WTC11 (cell line): ENCODE measurements at regions not wholly inside any gene's neighbourhood (a gene's known extent, or its start where the extent isn't known, plus 50 kb on each side); places are given as distances from the start of the nearest gene placed in this dataset.

ENCODE experiments used
- ATAC-seq: fragments of 200-7000 bp; cut with Tn5 transposase; 2 replicates; pipeline ENCODE4 v1.10.0; 2021; ENCODE audit warnings: mild to moderate bottlenecking, moderate library complexity
- CTCF ChIA-PET: fragments of 300-600 bp; sonication (Branson Sonifier 250); formaldehyde crosslinking; loops from one replicate; lab custom pipeline; 2021; ENCODE audit warnings: antibody characterized with exemption; lab: Charles Lee
- POLR2A ChIA-PET: fragments of 350-600 bp; sonication (Branson Sonifier 250); formaldehyde crosslinking; loops from one replicate; lab custom pipeline; 2021; ENCODE audit warnings: antibody characterized with exemption; lab: Charles Lee
- DNase-seq: peaks from one replicate; pipeline ENCODE4 v3.0.0; 2021; ENCODE audit warnings: low spot score
- H3K27ac Mint-ChIP-seq: 2 replicates; pipeline ENCODE4 v1.8.0; 2021; ENCODE audit warnings: mixed read lengths
- H3K27me3 Mint-ChIP-seq: 2 replicates; pipeline ENCODE4 v1.8.0; 2021; ENCODE audit warnings: low read depth, mild to moderate bottlenecking, moderate library complexity, mixed read lengths
- H3K36me3 Mint-ChIP-seq: 2 replicates; pipeline ENCODE4 v1.8.0; 2021; ENCODE audit warnings: mixed read lengths
- H3K4me1 Mint-ChIP-seq: 2 replicates; pipeline ENCODE4 v1.8.0; 2022; ENCODE audit warnings: mixed read lengths
- H3K4me3 Mint-ChIP-seq: 2 replicates; pipeline ENCODE4 v1.8.0; 2021; ENCODE audit warnings: mild to moderate bottlenecking, moderate library complexity, mixed read lengths
- H3K9me3 Mint-ChIP-seq: 2 replicates; pipeline ENCODE4 v1.8.0; 2021; ENCODE audit warnings: mixed read lengths
- ELF4 ChIP-seq: sonication (generic); formaldehyde crosslinking; IDR thresholded peaks from 2 replicates; pipeline ENCODE4 v1.8.1; 2022; ENCODE audit warnings: low read depth, mild to moderate bottlenecking, moderate library complexity, missing genetic modification reagents
- JAZF1 ChIP-seq: fragments of 250-450 bp; sonication (Bioruptor Pico); IDR thresholded peaks from 2 replicates; pipeline ENCODE4 v1.9.0; 2021; ENCODE audit warnings: moderate library complexity, mild to moderate bottlenecking, inconsistent platforms
- TCF7 ChIP-seq: sonication (generic); formaldehyde crosslinking; IDR thresholded peaks from 2 replicates; pipeline ENCODE4 v1.8.0; 2022; ENCODE audit warnings: mild to moderate bottlenecking, low read depth, missing genetic modification reagents, moderate library complexity
- TF ChIP-seq, protein P1 (sequence below): fragments of 250-450 bp; sonication (Bioruptor Pico); IDR thresholded peaks from 2 replicates; pipeline ENCODE4 v1.8.0; 2021; ENCODE audit warnings: mild to moderate bottlenecking
- TF ChIP-seq, protein P2 (sequence below): sonication (generic); formaldehyde crosslinking; IDR thresholded peaks from 2 replicates; pipeline ENCODE4 v1.8.1; 2023; ENCODE audit warnings: mild to moderate bottlenecking, missing genetic modification reagents, moderate library complexity
- TF ChIP-seq, protein P3 (sequence below): sonication (generic); formaldehyde crosslinking; IDR thresholded peaks from 2 replicates; pipeline ENCODE4 v1.8.0; 2022; ENCODE audit warnings: mild to moderate bottlenecking, missing genetic modification reagents
- TF ChIP-seq, protein P4 (sequence below): fragments of 250-450 bp; sonication (Bioruptor Pico); IDR thresholded peaks from 2 replicates; pipeline ENCODE4 v1.9.0; 2021; ENCODE audit warnings: mild to moderate bottlenecking
- TF ChIP-seq, protein P5 (sequence below): sonication (generic); formaldehyde crosslinking; IDR thresholded peaks from 2 replicates; pipeline ENCODE4 v1.8.1; 2022; ENCODE audit warnings: low read depth, missing genetic modification reagents, borderline replicate concordance
- TF ChIP-seq, protein P6 (sequence below): sonication (generic); formaldehyde crosslinking; IDR thresholded peaks from 2 replicates; pipeline ENCODE4 v1.8.1; 2023; ENCODE audit warnings: mild to moderate bottlenecking, missing genetic modification reagents, borderline replicate concordance

DNA sequence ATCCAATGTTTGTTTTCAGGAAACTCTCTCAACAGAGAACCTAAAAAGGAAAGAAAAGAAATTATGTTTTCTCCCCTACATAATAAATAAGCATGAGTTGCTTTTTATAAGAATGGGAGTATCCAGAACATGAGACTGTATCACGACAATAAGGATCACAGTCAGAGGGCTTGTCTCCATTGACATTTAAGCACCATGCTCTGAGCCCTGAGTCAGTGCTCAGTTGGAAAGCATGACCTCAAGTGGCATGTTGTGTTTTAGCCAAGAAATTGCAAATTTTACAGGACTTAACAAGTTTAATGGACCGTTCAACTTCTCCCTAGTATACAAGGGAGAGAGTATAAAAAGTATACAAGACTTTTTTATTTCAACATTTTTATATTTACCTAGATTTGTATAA is 431.6 kb downstream of the GJA1 start:
- ATAC-seq, result peak; percentile 81
- TF ChIP-seq ELF4 (CRISPR knock-in tag), result no peak
- TF ChIP-seq, protein P1, sequence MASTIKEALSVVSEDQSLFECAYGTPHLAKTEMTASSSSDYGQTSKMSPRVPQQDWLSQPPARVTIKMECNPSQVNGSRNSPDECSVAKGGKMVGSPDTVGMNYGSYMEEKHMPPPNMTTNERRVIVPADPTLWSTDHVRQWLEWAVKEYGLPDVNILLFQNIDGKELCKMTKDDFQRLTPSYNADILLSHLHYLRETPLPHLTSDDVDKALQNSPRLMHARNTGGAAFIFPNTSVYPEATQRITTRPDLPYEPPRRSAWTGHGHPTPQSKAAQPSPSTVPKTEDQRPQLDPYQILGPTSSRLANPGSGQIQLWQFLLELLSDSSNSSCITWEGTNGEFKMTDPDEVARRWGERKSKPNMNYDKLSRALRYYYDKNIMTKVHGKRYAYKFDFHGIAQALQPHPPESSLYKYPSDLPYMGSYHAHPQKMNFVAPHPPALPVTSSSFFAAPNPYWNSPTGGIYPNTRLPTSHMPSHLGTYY (CRISPR knock-in tag), result no peak
- TF ChIP-seq, protein P2, sequence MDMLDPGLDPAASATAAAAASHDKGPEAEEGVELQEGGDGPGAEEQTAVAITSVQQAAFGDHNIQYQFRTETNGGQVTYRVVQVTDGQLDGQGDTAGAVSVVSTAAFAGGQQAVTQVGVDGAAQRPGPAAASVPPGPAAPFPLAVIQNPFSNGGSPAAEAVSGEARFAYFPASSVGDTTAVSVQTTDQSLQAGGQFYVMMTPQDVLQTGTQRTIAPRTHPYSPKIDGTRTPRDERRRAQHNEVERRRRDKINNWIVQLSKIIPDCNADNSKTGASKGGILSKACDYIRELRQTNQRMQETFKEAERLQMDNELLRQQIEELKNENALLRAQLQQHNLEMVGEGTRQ, result no peak
- no peak for TF ChIP-seq TCF7 (CRISPR knock-in tag)
- TF ChIP-seq, all 79 proteins: peak for 0

DNA sequence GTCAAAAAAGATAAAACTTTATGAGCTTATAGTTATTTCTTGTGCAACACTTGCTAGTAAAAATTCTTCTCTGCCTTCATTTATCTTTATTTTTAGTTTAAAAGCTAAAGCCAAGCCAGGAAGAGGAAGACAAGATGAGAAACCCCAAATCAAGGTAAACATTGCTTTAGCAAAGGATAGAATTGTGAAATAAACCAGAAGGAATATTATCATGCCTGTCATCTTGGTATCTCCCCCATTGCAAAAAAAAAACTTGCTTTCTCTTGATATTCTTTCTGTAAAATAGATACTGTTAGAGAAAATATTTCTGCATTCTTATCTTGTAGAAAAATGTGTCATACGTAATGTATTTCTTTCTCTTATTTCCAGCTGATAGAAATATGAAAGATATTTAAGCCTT is 432.8 kb downstream of the GJA1 start:
- ChIA-PET POLR2A (no interaction called here), CTCF (no interaction called here)
- Mint-ChIP-seq H3K36me3 (peaks cover 14% of the 10 kb centered on the region), H3K4me1 (peaks cover 14% of the 10 kb centered on the region), H3K4me3 (no peak overlapping the region), H3K27me3 (no peaks in the 10 kb centered on the region), H3K9me3 (peaks cover 32% of the 10 kb centered on the region), H3K27ac (no peak overlapping the region)
- ATAC-seq (no peak), DNase-seq (no peak)
- TF ChIP-seq, protein P3, sequence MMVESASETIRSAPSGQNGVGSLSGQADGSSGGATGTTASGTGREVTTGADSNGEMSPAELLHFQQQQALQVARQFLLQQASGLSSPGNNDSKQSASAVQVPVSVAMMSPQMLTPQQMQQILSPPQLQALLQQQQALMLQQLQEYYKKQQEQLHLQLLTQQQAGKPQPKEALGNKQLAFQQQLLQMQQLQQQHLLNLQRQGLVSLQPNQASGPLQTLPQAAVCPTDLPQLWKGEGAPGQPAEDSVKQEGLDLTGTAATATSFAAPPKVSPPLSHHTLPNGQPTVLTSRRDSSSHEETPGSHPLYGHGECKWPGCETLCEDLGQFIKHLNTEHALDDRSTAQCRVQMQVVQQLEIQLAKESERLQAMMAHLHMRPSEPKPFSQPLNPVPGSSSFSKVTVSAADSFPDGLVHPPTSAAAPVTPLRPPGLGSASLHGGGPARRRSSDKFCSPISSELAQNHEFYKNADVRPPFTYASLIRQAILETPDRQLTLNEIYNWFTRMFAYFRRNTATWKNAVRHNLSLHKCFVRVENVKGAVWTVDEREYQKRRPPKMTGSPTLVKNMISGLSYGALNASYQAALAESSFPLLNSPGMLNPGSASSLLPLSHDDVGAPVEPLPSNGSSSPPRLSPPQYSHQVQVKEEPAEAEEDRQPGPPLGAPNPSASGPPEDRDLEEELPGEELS, result no peak
- TF ChIP-seq ELF4 (CRISPR knock-in tag), result no peak
- TF ChIP-seq, protein P4, sequence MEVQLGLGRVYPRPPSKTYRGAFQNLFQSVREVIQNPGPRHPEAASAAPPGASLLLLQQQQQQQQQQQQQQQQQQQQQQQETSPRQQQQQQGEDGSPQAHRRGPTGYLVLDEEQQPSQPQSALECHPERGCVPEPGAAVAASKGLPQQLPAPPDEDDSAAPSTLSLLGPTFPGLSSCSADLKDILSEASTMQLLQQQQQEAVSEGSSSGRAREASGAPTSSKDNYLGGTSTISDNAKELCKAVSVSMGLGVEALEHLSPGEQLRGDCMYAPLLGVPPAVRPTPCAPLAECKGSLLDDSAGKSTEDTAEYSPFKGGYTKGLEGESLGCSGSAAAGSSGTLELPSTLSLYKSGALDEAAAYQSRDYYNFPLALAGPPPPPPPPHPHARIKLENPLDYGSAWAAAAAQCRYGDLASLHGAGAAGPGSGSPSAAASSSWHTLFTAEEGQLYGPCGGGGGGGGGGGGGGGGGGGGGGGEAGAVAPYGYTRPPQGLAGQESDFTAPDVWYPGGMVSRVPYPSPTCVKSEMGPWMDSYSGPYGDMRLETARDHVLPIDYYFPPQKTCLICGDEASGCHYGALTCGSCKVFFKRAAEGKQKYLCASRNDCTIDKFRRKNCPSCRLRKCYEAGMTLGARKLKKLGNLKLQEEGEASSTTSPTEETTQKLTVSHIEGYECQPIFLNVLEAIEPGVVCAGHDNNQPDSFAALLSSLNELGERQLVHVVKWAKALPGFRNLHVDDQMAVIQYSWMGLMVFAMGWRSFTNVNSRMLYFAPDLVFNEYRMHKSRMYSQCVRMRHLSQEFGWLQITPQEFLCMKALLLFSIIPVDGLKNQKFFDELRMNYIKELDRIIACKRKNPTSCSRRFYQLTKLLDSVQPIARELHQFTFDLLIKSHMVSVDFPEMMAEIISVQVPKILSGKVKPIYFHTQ (CRISPR knock-in tag), result no peak
- TF ChIP-seq, protein P5, sequence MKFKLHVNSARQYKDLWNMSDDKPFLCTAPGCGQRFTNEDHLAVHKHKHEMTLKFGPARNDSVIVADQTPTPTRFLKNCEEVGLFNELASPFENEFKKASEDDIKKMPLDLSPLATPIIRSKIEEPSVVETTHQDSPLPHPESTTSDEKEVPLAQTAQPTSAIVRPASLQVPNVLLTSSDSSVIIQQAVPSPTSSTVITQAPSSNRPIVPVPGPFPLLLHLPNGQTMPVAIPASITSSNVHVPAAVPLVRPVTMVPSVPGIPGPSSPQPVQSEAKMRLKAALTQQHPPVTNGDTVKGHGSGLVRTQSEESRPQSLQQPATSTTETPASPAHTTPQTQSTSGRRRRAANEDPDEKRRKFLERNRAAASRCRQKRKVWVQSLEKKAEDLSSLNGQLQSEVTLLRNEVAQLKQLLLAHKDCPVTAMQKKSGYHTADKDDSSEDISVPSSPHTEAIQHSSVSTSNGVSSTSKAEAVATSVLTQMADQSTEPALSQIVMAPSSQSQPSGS, result no peak
- TF ChIP-seq JAZF1 (CRISPR knock-in tag), result no peak
- TF ChIP-seq, protein P6, sequence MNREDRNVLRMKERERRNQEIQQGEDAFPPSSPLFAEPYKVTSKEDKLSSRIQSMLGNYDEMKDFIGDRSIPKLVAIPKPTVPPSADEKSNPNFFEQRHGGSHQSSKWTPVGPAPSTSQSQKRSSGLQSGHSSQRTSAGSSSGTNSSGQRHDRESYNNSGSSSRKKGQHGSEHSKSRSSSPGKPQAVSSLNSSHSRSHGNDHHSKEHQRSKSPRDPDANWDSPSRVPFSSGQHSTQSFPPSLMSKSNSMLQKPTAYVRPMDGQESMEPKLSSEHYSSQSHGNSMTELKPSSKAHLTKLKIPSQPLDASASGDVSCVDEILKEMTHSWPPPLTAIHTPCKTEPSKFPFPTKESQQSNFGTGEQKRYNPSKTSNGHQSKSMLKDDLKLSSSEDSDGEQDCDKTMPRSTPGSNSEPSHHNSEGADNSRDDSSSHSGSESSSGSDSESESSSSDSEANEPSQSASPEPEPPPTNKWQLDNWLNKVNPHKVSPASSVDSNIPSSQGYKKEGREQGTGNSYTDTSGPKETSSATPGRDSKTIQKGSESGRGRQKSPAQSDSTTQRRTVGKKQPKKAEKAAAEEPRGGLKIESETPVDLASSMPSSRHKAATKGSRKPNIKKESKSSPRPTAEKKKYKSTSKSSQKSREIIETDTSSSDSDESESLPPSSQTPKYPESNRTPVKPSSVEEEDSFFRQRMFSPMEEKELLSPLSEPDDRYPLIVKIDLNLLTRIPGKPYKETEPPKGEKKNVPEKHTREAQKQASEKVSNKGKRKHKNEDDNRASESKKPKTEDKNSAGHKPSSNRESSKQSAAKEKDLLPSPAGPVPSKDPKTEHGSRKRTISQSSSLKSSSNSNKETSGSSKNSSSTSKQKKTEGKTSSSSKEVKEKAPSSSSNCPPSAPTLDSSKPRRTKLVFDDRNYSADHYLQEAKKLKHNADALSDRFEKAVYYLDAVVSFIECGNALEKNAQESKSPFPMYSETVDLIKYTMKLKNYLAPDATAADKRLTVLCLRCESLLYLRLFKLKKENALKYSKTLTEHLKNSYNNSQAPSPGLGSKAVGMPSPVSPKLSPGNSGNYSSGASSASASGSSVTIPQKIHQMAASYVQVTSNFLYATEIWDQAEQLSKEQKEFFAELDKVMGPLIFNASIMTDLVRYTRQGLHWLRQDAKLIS, result no peak

More for the DNA sequence above, 431.6 kb downstream of the GJA1 start:
- H3K27ac Mint-ChIP-seq, result no peak overlapping the region
- H3K4me1 Mint-ChIP-seq, result peaks cover 14% of the 10 kb centered on the region
- CTCF ChIA-PET, result no interaction called here
- POLR2A ChIA-PET, result no interaction called here
- H3K27me3 Mint-ChIP-seq, result no peaks in the 10 kb centered on the region
- no peak for DNase-seq
- no peak overlapping the region for H3K4me3 Mint-ChIP-seq
- peaks cover 21% of the 10 kb centered on the region for H3K9me3 Mint-ChIP-seq
- peaks cover 7% of the 10 kb centered on the region; the same call in 1 of the 2 replicates for H3K36me3 Mint-ChIP-seq
